ENCODE measurements at regions not wholly inside any gene's neighbourhood (a gene's known extent, or its start where the extent isn't known, plus 50 kb on each side); places are given as distances from the start of the nearest gene placed in this dataset.

- DNase-seq: no peak
Measured at GRCh38 chr11:104522123-104522522, 358.2 kb upstream of the PDGFD start.

GRCh38 chr11:104510169-104510568 lies 346.2 kb upstream of the PDGFD start:
- DNase-seq: no peak

- DNase-seq: no peak
Measured at GRCh38 chr11:104490182-104490581, 326.2 kb upstream of the PDGFD start.

GRCh38 chr11:104488561-104488960 lies 324.6 kb upstream of the PDGFD start:
- no peak for DNase-seq

GRCh38 chr11:104487046-104487806 lies 323.3 kb upstream of the PDGFD start:
- DNase-seq: peak; percentile 6

GRCh38 chr11:104484804-104485554 lies 321.0 kb upstream of the PDGFD start:
- no peak for DNase-seq

- no peak for DNase-seq
Measured at GRCh38 chr11:104476898-104477297, 313.0 kb upstream of the PDGFD start.

- no peak for DNase-seq
Measured at GRCh38 chr11:104476454-104476853, 312.5 kb upstream of the PDGFD start.

GRCh38 chr11:104467404-104467803 lies 303.5 kb upstream of the PDGFD start:
- peak; percentile 26 for DNase-seq

- DNase-seq: peak; percentile 30
Measured at GRCh38 chr11:104465321-104465720, 301.4 kb upstream of the PDGFD start.

- no peak for DNase-seq
Measured at GRCh38 chr11:104464691-104465090, 300.7 kb upstream of the PDGFD start.

- peak; percentile 65 for DNase-seq
Measured at GRCh38 chr11:104462341-104462740, 298.4 kb upstream of the PDGFD start.

- no peak for DNase-seq
Measured at GRCh38 chr11:104451197-104451893, 287.4 kb upstream of the PDGFD start.

GRCh38 chr11:104443387-104443786 lies 279.4 kb upstream of the PDGFD start:
- DNase-seq: no peak

- no peak for DNase-seq
Measured at GRCh38 chr11:104442321-104442720, 278.4 kb upstream of the PDGFD start.

- no peak for DNase-seq
Measured at GRCh38 chr11:104435494-104435893, 271.5 kb upstream of the PDGFD start.

GRCh38 chr11:104433751-104434150 lies 269.8 kb upstream of the PDGFD start:
- no peak for DNase-seq

GRCh38 chr11:104432981-104433380 lies 269.0 kb upstream of the PDGFD start:
- DNase-seq: peak; percentile 3

GRCh38 chr11:104432526-104432925 lies 268.6 kb upstream of the PDGFD start:
- no peak for DNase-seq

- DNase-seq: no peak
Measured at GRCh38 chr11:104422324-104422944, 258.5 kb upstream of the PDGFD start.

GRCh38 chr11:104410336-104410735 lies 246.4 kb upstream of the PDGFD start:
- peak; percentile 14 for DNase-seq

- DNase-seq: no peak
Measured at GRCh38 chr11:104408630-104409029, 244.7 kb upstream of the PDGFD start.

- no peak for DNase-seq
Measured at GRCh38 chr11:104405277-104405676, 241.3 kb upstream of the PDGFD start.

Data from fibroblast of skin of right quadriceps (primary cell).